CD4-positive, alpha-beta T cell treated with Interleukin-12 subunit alpha and Interleukin-12 subunit beta, for 1 hour (primary cell): ENCODE measurements at regions not wholly inside any gene's neighbourhood (a gene's known extent, or its start where the extent isn't known, plus 50 kb on each side); places are given as distances from the start of the nearest gene placed in this dataset.
"Not testable (repeated sequence)": the region's sequence is repeated elsewhere in the genome, so short reads cannot be mapped to it uniquely, and the experiment has no call there.

Source experiments
- DNase-seq: peaks from one replicate; pipeline ENCODE4 v3.0.0-alpha.2; 2020

- DNase-seq: no peak
These were observed 689.0 kb upstream of the COBL start for GRCh38 chr7:52005613-52006012.

GRCh38 chr7:51995596-51996179 lies 679.1 kb upstream of the COBL start:
- DNase-seq: no peak

GRCh38 chr7:51982653-51983052 lies 666.0 kb upstream of the COBL start:
- DNase-seq: no peak

- no peak for DNase-seq
These were observed 664.2 kb upstream of the COBL start for GRCh38 chr7:51980812-51981211.

GRCh38 chr7:51980313-51980712 lies 663.7 kb upstream of the COBL start:
- no peak for DNase-seq

GRCh38 chr7:51977913-51978312 lies 661.3 kb upstream of the COBL start:
- DNase-seq: no peak

- DNase-seq: no peak
These were observed 657.3 kb upstream of the COBL start for GRCh38 chr7:51973939-51974338.

GRCh38 chr7:51973071-51973470 lies 656.5 kb upstream of the COBL start:
- no peak for DNase-seq

- no peak for DNase-seq
These were observed 654.5 kb upstream of the COBL start for GRCh38 chr7:51970961-51971665.

GRCh38 chr7:51968461-51968860 lies 651.9 kb upstream of the COBL start:
- DNase-seq: no peak

GRCh38 chr7:51965454-51965853 lies 648.8 kb upstream of the COBL start:
- DNase-seq: no peak

GRCh38 chr7:51961804-51962203 lies 645.2 kb upstream of the COBL start:
- no peak for DNase-seq

GRCh38 chr7:51950813-51951212 lies 634.2 kb upstream of the COBL start:
- DNase-seq: no peak

- DNase-seq: no peak
These were observed 633.4 kb upstream of the COBL start for GRCh38 chr7:51949726-51950644.

GRCh38 chr7:51930834-51931233 lies 614.2 kb upstream of the COBL start:
- DNase-seq: no peak

- no peak for DNase-seq
These were observed 613.2 kb upstream of the COBL start for GRCh38 chr7:51929818-51930217.

- DNase-seq: no peak
These were observed 611.1 kb upstream of the COBL start for GRCh38 chr7:51927738-51928137.

- DNase-seq: no peak
These were observed 602.0 kb upstream of the COBL start for GRCh38 chr7:51918581-51918980.

GRCh38 chr7:51901489-51901840 lies 584.9 kb upstream of the COBL start:
- no peak for DNase-seq

GRCh38 chr7:51900755-51901488 lies 584.3 kb upstream of the COBL start:
- DNase-seq: not testable (repeated sequence)

- no peak for DNase-seq
These were observed 583.0 kb upstream of the COBL start for GRCh38 chr7:51899611-51900010.

GRCh38 chr7:51882412-51882811 lies 565.8 kb upstream of the COBL start:
- no peak for DNase-seq

- no peak for DNase-seq
These were observed 564.7 kb upstream of the COBL start for GRCh38 chr7:51881309-51881708.
